Transverse colon (tissue), 4 donors: ENCODE measurements at regions not wholly inside any gene's neighbourhood (a gene's known extent, or its start where the extent isn't known, plus 50 kb on each side); places are given as distances from the start of the nearest gene placed in this dataset.

Experiments used
- DNase-seq: peaks from one replicate; pipeline ENCODE4 v3.0.0-alpha.2; 2019
- H3K27ac ChIP-seq, 4 donors: fragments of 200-600 bp; sonication (generic); 2 replicates each; pipeline ENCODE4 v1.5.1; 2016 to 2018; ENCODE audit warnings: inconsistent platforms in 4 of 4
- H3K27me3 ChIP-seq: fragments of 200-600 bp; sonication (generic); 2 replicates; pipeline ENCODE4 v1.5.1; 2017; ENCODE audit warnings: inconsistent platforms
- H3K36me3 ChIP-seq, 4 donors: fragments of 200-600 bp; sonication (generic); 2 replicates each; pipeline ENCODE4 v1.5.1; 2017 to 2019; ENCODE audit warnings: inconsistent platforms in 4 of 4
- H3K4me1 ChIP-seq, 4 donors: fragments of 200-600 bp; sonication (generic); 2 replicates each; pipeline ENCODE4 v1.5.1; 2017 to 2020; ENCODE audit warnings: inconsistent platforms in 4 of 4
- H3K4me3 ChIP-seq, 4 donors: fragments of 200-600 bp; sonication (generic); 1 replicate in 1 of 4; 2 replicates in 3 of 4; pipeline versions ENCODE4 v1.5.1 to v1.6.1; 2017 to 2019; ENCODE audit warnings: inconsistent platforms in 4 of 4
- H3K9me3 ChIP-seq, 2 donors: fragments of 200-600 bp; sonication (generic); 2 replicates each; pipeline ENCODE4 v1.5.1; 2017 to 2019; ENCODE audit warnings: inconsistent platforms in 2 of 2
- CTCF ChIP-seq, 5 experiments: fragments of 200-600 bp in 3 of 5; fragments of 450-650 bp in 2 of 5; sonication (generic) in 3 of 5; IDR thresholded peaks; 1 replicate in 2 of 5; 2 replicates in 3 of 5; pipeline ENCODE4 v1.5.1; 2016 to 2017; ENCODE audit warnings: antibody characterized with exemption in 5 of 5, inconsistent platforms in 3 of 5, mild to moderate bottlenecking in 2 of 5, moderate library complexity in 1 of 5
- EP300 ChIP-seq: sonication (generic); formaldehyde crosslinking; IDR thresholded peaks from one replicate; pipeline ENCODE4 v1.6.1; 2017; ENCODE audit warnings: antibody characterized with exemption, low read depth
- POLR2A ChIP-seq: fragments of 450-650 bp; IDR thresholded peaks from one replicate; pipeline ENCODE4 v1.6.1; 2016; ENCODE audit warnings: antibody characterized with exemption, mild to moderate bottlenecking, moderate library complexity
- POLR2AphosphoS5 ChIP-seq, 3 donors: sonication (generic); formaldehyde crosslinking; IDR thresholded peaks; one replicate each; pipeline ENCODE4 v1.6.1; 2016; ENCODE audit warnings: antibody characterized with exemption in 3 of 3
- WGBS, 2 donors: methylation state at CpG; one replicate each; pipeline ENCODE4 v1.1.5; 2018; ENCODE audit warnings: low coverage in 1 of 2; 5-methylcytosine and 5-hydroxymethylcytosine counted together
- in situ Hi-C, 4 donors: fragments of 200-750 bp; cut with MboI; loops; one replicate each; pipeline versions ENCODE4 v1.15.0 to v1.15.1; 2017; ENCODE audit warnings: low sequenced_read_pairs in 3 of 4, low pct_ligation_motif_present in 1 of 4, low pct_unique_long_range_greater_than_20kb in 1 of 4
- intact Hi-C: fragments of 100-400 bp; cut with DNase I; formaldehyde crosslinking; loops from one replicate; pipeline ENCODE4 v1.15.1; 2023; ENCODE audit warnings: low total_unique reads

GRCh38 chr12:107423531-107423930 is 262.1 kb upstream of the PWP1 start:
- intact Hi-C loops = no loop called here
- H3K27ac ChIP-seq = no peak overlapping the region
- WGBS, 2 donors = 78 to 79% methylated on average over 4 to 5 of the region's 5 CpGs

GRCh38 chr12:107429006-107429705 is 256.4 kb upstream of the PWP1 start:
- H3K9me3 ChIP-seq = no peaks in the 10 kb centered on the region
- 44 to 57% methylated on average over 3 to 7 of the region's 7 CpGs for WGBS, 2 donors
- H3K4me1 ChIP-seq = no peaks in the 10 kb centered on the region
- no peak overlapping the region for H3K4me3 ChIP-seq
- TF ChIP-seq EP300 = no peak
- TF ChIP-seq POLR2AphosphoS5 (IDR thresholded peaks at IDR 0.05) = no peak
- TF ChIP-seq POLR2A = no peak
- TF ChIP-seq CTCF (IDR thresholded peaks at IDR 0.05) = no peak
- in situ Hi-C loops = no loop called here
- DNase-seq = peak; percentile 27
- intact Hi-C loops = no loop called here
- H3K27me3 ChIP-seq = no peaks in the 10 kb centered on the region
- no peaks in the 10 kb centered on the region for H3K36me3 ChIP-seq
- H3K27ac ChIP-seq = no peak overlapping the region

More at GRCh38 chr12:107423531-107423930, 262.1 kb upstream of the PWP1 start:
- DNase-seq = no peak
- Histone ChIP-seq H3K9me3 (no peaks in the 10 kb centered on the region), H3K4me3 (no peak overlapping the region), H3K4me1 (no peaks in the 10 kb centered on the region), H3K36me3 (no peaks in the 10 kb centered on the region), H3K27me3 (no peaks in the 10 kb centered on the region)
- TF ChIP-seq POLR2A (no peak), POLR2AphosphoS5 (IDR thresholded peaks at IDR 0.05) (no peak), EP300 (no peak), CTCF (IDR thresholded peaks at IDR 0.05) (no peak)
- in situ Hi-C loops = loop anchor here in 3 of 4 donors (25.0 kb wide), 1 partner anchor 286 kb away; no protein-coding TSS in a partner anchor

- no peaks in the 10 kb centered on the region for H3K9me3 ChIP-seq
- 29% methylated on average over 1 of the region's 1 CpG; no CpG with 5 or more reads in 1 of the 2 donors for WGBS, 2 donors
These were observed 253.7 kb upstream of the PWP1 start for GRCh38 chr12:107431942-107432341.

GRCh38 chr12:107435072-107435471 is 250.5 kb upstream of the PWP1 start:
- in situ Hi-C loops (no loop called here), intact Hi-C loops (no loop called here)
- WGBS, 2 donors = 86 to 100% methylated on average over 3 of the region's 3 CpGs
- Histone ChIP-seq H3K36me3 (no peaks in the 10 kb centered on the region), H3K4me1 (no peaks in the 10 kb centered on the region), H3K27ac (no peak overlapping the region), H3K27me3 (no peaks in the 10 kb centered on the region), H3K4me3 (no peak overlapping the region), H3K9me3 (no peaks in the 10 kb centered on the region)
- no peak for TF ChIP-seq POLR2A
- DNase-seq = no peak

More at GRCh38 chr12:107431942-107432341, 253.7 kb upstream of the PWP1 start:
- TF ChIP-seq POLR2A = no peak
- no peak for TF ChIP-seq CTCF (IDR thresholded peaks at IDR 0.05)
- no peak for TF ChIP-seq POLR2AphosphoS5 (IDR thresholded peaks at IDR 0.05)
- TF ChIP-seq EP300 = no peak
- intact Hi-C loops = no loop called here
- no peaks in the 10 kb centered on the region for H3K36me3 ChIP-seq
- in situ Hi-C loops = no loop called here
- H3K27me3 ChIP-seq = no peaks in the 10 kb centered on the region
- no peak for DNase-seq
- H3K4me1 ChIP-seq = no peaks in the 10 kb centered on the region
- H3K27ac ChIP-seq = no peak overlapping the region
- no peak overlapping the region for H3K4me3 ChIP-seq
